Activated T-cell treated with anti-CD3 and anti-CD28 coated beads for 24 hours (primary cell): ENCODE measurements at regions not wholly inside any gene's neighbourhood (a gene's known extent, or its start where the extent isn't known, plus 50 kb on each side); places are given as distances from the start of the nearest gene placed in this dataset.

Source experiments
- DNase-seq: peaks from one replicate; pipeline ENCODE4 v3.0.0-alpha.2; 2020; ENCODE audit warnings: low read depth

GRCh38 chr17:27391427-27391826, 64.8 kb upstream of the KSR1 start:
- DNase-seq: no peak

GRCh38 chr17:27396045-27396444, 60.2 kb upstream of the KSR1 start:
- DNase-seq: no peak

- DNase-seq: no peak
Observed at GRCh38 chr17:27396941-27397340, 59.3 kb upstream of the KSR1 start.

GRCh38 chr17:27398691-27399090, 57.6 kb upstream of the KSR1 start:
- no peak for DNase-seq

GRCh38 chr17:27400991-27401390, 55.3 kb upstream of the KSR1 start:
- DNase-seq: no peak

GRCh38 chr17:27402943-27403342, 53.3 kb upstream of the KSR1 start:
- DNase-seq: no peak

GRCh38 chr17:27403480-27404005, 52.7 kb upstream of the KSR1 start:
- no peak for DNase-seq

- no peak for DNase-seq
Observed at GRCh38 chr17:27404676-27405075, 51.6 kb upstream of the KSR1 start.
